Smooth muscle cell (in vitro differentiated cells): ENCODE measurements at regions not wholly inside any gene's neighbourhood (a gene's known extent, or its start where the extent isn't known, plus 50 kb on each side); places are given as distances from the start of the nearest gene placed in this dataset.

Experiments used
- DNase-seq: peaks from one replicate; lab custom pipeline; 2025; ENCODE audit not compliant: unreplicated experiment; lab: John Stamatoyannopoulos, UW
- H2AFZ ChIP-seq: fragments of 200-600 bp; sonication (generic); 2 replicates; pipeline ENCODE4 v1.6.0; 2016; ENCODE audit warnings: antibody characterized with exemption, low read depth, mild to moderate bottlenecking
- H3F3A ChIP-seq: fragments of 200-600 bp; sonication (generic); 2 replicates; pipeline ENCODE4 v1.6.0; 2017; ENCODE audit warnings: antibody characterized with exemption, low read depth
- H3K27ac ChIP-seq: fragments of 200-600 bp; sonication (generic); 2 replicates; pipeline ENCODE4 v1.5.1; 2016; ENCODE audit warnings: low read depth, mild to moderate bottlenecking
- H3K27me3 ChIP-seq: fragments of 200-600 bp; sonication (generic); 2 replicates; pipeline ENCODE4 v1.6.1; 2016; ENCODE audit warnings: low read depth, mild to moderate bottlenecking
- H3K36me3 ChIP-seq: fragments of 200-600 bp; sonication (generic); 2 replicates; pipeline ENCODE4 v1.5.1; 2016; ENCODE audit warnings: low read depth
- H3K4me1 ChIP-seq: fragments of 200-600 bp; sonication (generic); 2 replicates; pipeline ENCODE4 v1.5.1; 2016; ENCODE audit warnings: low read depth
- H3K4me2 ChIP-seq: fragments of 200-600 bp; sonication (generic); 2 replicates; pipeline ENCODE4 v1.6.0; 2016; ENCODE audit warnings: mild to moderate bottlenecking
- H3K4me3 ChIP-seq: fragments of 200-600 bp; sonication (generic); 2 replicates; pipeline ENCODE4 v1.5.1; 2016; ENCODE audit warnings: mild to moderate bottlenecking
- H3K79me2 ChIP-seq: fragments of 200-600 bp; sonication (generic); 2 replicates; pipeline ENCODE4 v1.6.0; 2016; ENCODE audit warnings: low read depth, mild to moderate bottlenecking
- H3K9ac ChIP-seq: fragments of 200-600 bp; sonication (generic); 2 replicates; pipeline ENCODE4 v1.6.0; 2016; ENCODE audit warnings: low read depth
- H3K9me3 ChIP-seq: fragments of 200-600 bp; sonication (generic); replicated peaks from 2 replicates; pipeline ENCODE4 v1.5.1; 2016; ENCODE audit warnings: low read depth
- H4K20me1 ChIP-seq: fragments of 200-600 bp; sonication (generic); 2 replicates; pipeline ENCODE4 v1.6.0; 2016; ENCODE audit warnings: low read depth
- CTCF ChIP-seq: fragments of 200-600 bp; sonication (generic); IDR thresholded peaks from 2 replicates; pipeline ENCODE4 v1.5.1; 2017; ENCODE audit warnings: borderline replicate concordance, mild to moderate bottlenecking, antibody characterized with exemption; ENCODE audit not compliant: insufficient read depth, poor library complexity, severe bottlenecking
- WGBS: methylation state at CpG from one replicate; pipeline ENCODE4 v1.1.7; 2016; ENCODE audit warnings: low lambda C conversion rate; 5-methylcytosine and 5-hydroxymethylcytosine counted together

DNA sequence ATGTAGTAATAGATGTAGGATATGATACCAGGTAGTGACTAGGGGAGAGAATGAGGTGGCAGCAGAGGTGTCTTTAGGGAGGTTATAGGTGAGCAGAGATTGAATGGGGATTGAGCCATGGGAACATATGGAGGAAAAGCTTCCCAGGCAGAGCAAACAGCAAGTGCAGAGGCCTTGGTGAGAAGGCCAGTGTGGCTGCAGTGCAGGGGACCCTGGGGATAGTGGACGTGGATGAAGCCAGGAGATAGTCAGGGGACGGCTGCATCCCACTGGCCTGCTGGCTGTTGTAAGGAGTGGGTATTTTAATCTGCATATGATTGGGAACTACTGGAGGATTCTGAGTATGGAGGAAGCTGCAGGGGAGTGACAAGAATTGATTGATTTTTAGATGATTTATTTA is 62.7 kb upstream of the TRAK1 start:
- Histone ChIP-seq H2AFZ (no peak overlapping the region), H3K9me3 (no peaks in the 10 kb centered on the region), H3K9ac (no peak overlapping the region), H3K27me3 (no peaks in the 10 kb centered on the region), H3K79me2 (peaks cover 44% of the 10 kb centered on the region), H3K4me3 (no peak overlapping the region), H3K27ac (no peak overlapping the region), H3F3A (peaks cover 15% of the 10 kb centered on the region), H3K4me1 (peaks cover 47% of the 10 kb centered on the region), H3K36me3 (no peaks in the 10 kb centered on the region), H4K20me1 (no peaks in the 10 kb centered on the region), H3K4me2 (no peak overlapping the region)
- 96% methylated on average over 2 of the region's 2 CpGs for WGBS
- no peak for TF ChIP-seq CTCF
- no peak for DNase-seq

GRCh38 chr3:42027571-42027970 is 63.6 kb upstream of the TRAK1 start:
- Histone ChIP-seq H3K36me3 (no peaks in the 10 kb centered on the region), H3K79me2 (peaks cover 53% of the 10 kb centered on the region), H3K4me1 (peaks cover 38% of the 10 kb centered on the region), H3K27ac (no peak overlapping the region), H3K9ac (no peak overlapping the region), H4K20me1 (no peaks in the 10 kb centered on the region), H3K4me2 (no peak overlapping the region), H3K4me3 (no peak overlapping the region), H3K9me3 (no peaks in the 10 kb centered on the region), H3K27me3 (no peaks in the 10 kb centered on the region), H3F3A (peaks cover 15% of the 10 kb centered on the region), H2AFZ (no peak overlapping the region)
- DNase-seq, result no peak
- TF ChIP-seq CTCF, result no peak
- 96% methylated on average over 5 of the region's 5 CpGs for WGBS

GRCh38 chr3:42025370-42026138 is 63.7 kb upstream of the ULK4 start:
- TF ChIP-seq CTCF, result no peak
- Histone ChIP-seq H3K9ac (peak overlapping the region; percentile 90), H3K79me2 (peaks cover 73% of the 10 kb centered on the region)

More at GRCh38 chr3:42025370-42026138, 63.7 kb upstream of the ULK4 start:
- Histone ChIP-seq H3K27me3 (no peaks in the 10 kb centered on the region), H3K9me3 (no peaks in the 10 kb centered on the region), H4K20me1 (no peaks in the 10 kb centered on the region), H2AFZ (peak overlapping the region; percentile 44), H3K4me3 (peak overlapping the region; percentile 39), H3K4me2 (peak overlapping the region; percentile 82), H3K27ac (peak overlapping the region; percentile 98), H3K4me1 (peaks cover 42% of the 10 kb centered on the region), H3F3A (peaks cover 12% of the 10 kb centered on the region), H3K36me3 (no peaks in the 10 kb centered on the region)
- WGBS, result 2% methylated on average over 7 of the region's 7 CpGs
- peak; percentile 34 for DNase-seq
